ENCODE measurements at regions not wholly inside any gene's neighbourhood (a gene's known extent, or its start where the extent isn't known, plus 50 kb on each side); places are given as distances from the start of the nearest gene placed in this dataset.
A peak's percentile ranks its signal among the peaks of the same experiment; 100 is the strongest.
"Not testable (repeated sequence)": the region's sequence is repeated elsewhere in the genome, so short reads cannot be mapped to it uniquely, and the experiment has no call there.

GRCh38 chr20:4468114-4468513 lies 218.1 kb upstream of the PRNP start:
- no peak for DNase-seq

- DNase-seq: no peak
Measured at GRCh38 chr20:4465855-4466545, 216.9 kb upstream of the ADRA1D start.

- DNase-seq: no peak
Measured at GRCh38 chr20:4465212-4465611, 216.1 kb upstream of the ADRA1D start.

- DNase-seq: not testable (repeated sequence)
Measured at GRCh38 chr20:4462801-4463200, 213.7 kb upstream of the ADRA1D start.

GRCh38 chr20:4459081-4459480 lies 210.0 kb upstream of the ADRA1D start:
- DNase-seq: no peak

- no peak for DNase-seq
Measured at GRCh38 chr20:4457566-4458543, 208.8 kb upstream of the ADRA1D start.

GRCh38 chr20:4455996-4456395 lies 206.9 kb upstream of the ADRA1D start:
- DNase-seq: no peak

GRCh38 chr20:4455301-4455701 lies 206.2 kb upstream of the ADRA1D start:
- no peak for DNase-seq

- no peak for DNase-seq
Measured at GRCh38 chr20:4454111-4454510, 205.0 kb upstream of the ADRA1D start.

- DNase-seq: no peak
Measured at GRCh38 chr20:4453359-4453758, 204.3 kb upstream of the ADRA1D start.

- no peak for DNase-seq
Measured at GRCh38 chr20:4451487-4452081, 202.5 kb upstream of the ADRA1D start.

- peak; percentile 24 for DNase-seq
Measured at GRCh38 chr20:4449957-4450715, 201.0 kb upstream of the ADRA1D start.

GRCh38 chr20:4445784-4446183 lies 196.7 kb upstream of the ADRA1D start:
- no peak for DNase-seq

- no peak for DNase-seq
Measured at GRCh38 chr20:4445331-4445730, 196.2 kb upstream of the ADRA1D start.

- no peak for DNase-seq
Measured at GRCh38 chr20:4444404-4444803, 195.3 kb upstream of the ADRA1D start.

GRCh38 chr20:4443016-4443415 lies 193.9 kb upstream of the ADRA1D start:
- no peak for DNase-seq

- no peak for DNase-seq
Measured at GRCh38 chr20:4441871-4442270, 192.8 kb upstream of the ADRA1D start.

GRCh38 chr20:4441191-4441590 lies 192.1 kb upstream of the ADRA1D start:
- no peak for DNase-seq

- no peak for DNase-seq
Measured at GRCh38 chr20:4439461-4439860, 190.4 kb upstream of the ADRA1D start.

- no peak for DNase-seq
Measured at GRCh38 chr20:4437131-4437530, 188.0 kb upstream of the ADRA1D start.

GRCh38 chr20:4435671-4436455 lies 186.8 kb upstream of the ADRA1D start:
- DNase-seq: no peak
